B cell (primary cell): ENCODE measurements at regions not wholly inside any gene's neighbourhood (a gene's known extent, or its start where the extent isn't known, plus 50 kb on each side); places are given as distances from the start of the nearest gene placed in this dataset.

Source experiments
- ATAC-seq: fragments of 200-7000 bp; cut with Tn5 transposase; one replicate; pipeline ENCODE4 v1.10.0; 2021; ENCODE audit warnings: low read depth, mild to moderate bottlenecking, moderate number of reproducible peaks, moderate library complexity
- CTCF ChIA-PET: fragments of 350-600 bp; sonication (Branson Sonifier 250); formaldehyde crosslinking; loops from one replicate; lab custom pipeline; 2021; ENCODE audit warnings: antibody characterized with exemption, inconsistent platforms; lab: Charles Lee
- POLR2A ChIA-PET: fragments of 350-600 bp; sonication (Branson Sonifier 250); formaldehyde crosslinking; loops from one replicate; lab custom pipeline; 2021; ENCODE audit warnings: antibody characterized with exemption; lab: Charles Lee
- DNase-seq: peaks from one replicate; pipeline ENCODE4 v3.0.0; 2013
- H2AFZ ChIP-seq: 2 replicates; pipeline ENCODE4 v1.6.1; 2012; ENCODE audit warnings: mild to moderate bottlenecking, low read depth, low read length; ENCODE audit not compliant: insufficient read depth, poor library complexity, severe bottlenecking
- H3K27ac ChIP-seq, 2 donors: 1 replicate in 1 of 2; 2 replicates in 1 of 2; pipeline ENCODE4 v1.5.1; 2012 to 2013; ENCODE audit warnings: low read length in 2 of 2, mild to moderate bottlenecking in 2 of 2, moderate library complexity in 1 of 2
- H3K27me3 ChIP-seq, 4 experiments: fragments of 200-600 bp in 1 of 4; sonication (generic) in 1 of 4; replicated peaks in 1 of 4; 1 replicate in 2 of 4; 2 replicates in 2 of 4; pipeline versions ENCODE4 v1.6.1 to v1.7.0; 2013 to 2016; ENCODE audit warnings: low read length in 3 of 4, mild to moderate bottlenecking in 2 of 4, mixed read lengths in 1 of 4, moderate library complexity in 1 of 4; ENCODE audit not compliant: insufficient read depth in 4 of 4, control insufficient read depth in 3 of 4; ENCODE audit errors: control extremely low read depth in 1 of 4
- H3K36me3 ChIP-seq, 2 experiments: replicated peaks in 1 of 2; 1 replicate in 1 of 2; 2 replicates in 1 of 2; pipeline versions ENCODE4 v1.6.1 to v1.7.1; 2013; ENCODE audit warnings: low read length in 1 of 2; ENCODE audit not compliant: insufficient read depth in 2 of 2, control insufficient read depth in 1 of 2; ENCODE audit errors: control extremely low read depth in 1 of 2, extremely low read depth in 1 of 2
- H3K4me1 ChIP-seq, 2 donors: fragments of 200-600 bp in 1 of 2; sonication (generic) in 1 of 2; 1 replicate in 1 of 2; 2 replicates in 1 of 2; pipeline versions ENCODE4 v1.5.1 to v1.6.1; 2013 to 2017; ENCODE audit warnings: low read length in 2 of 2; ENCODE audit not compliant: control insufficient read depth in 2 of 2, insufficient read depth in 2 of 2
- H3K4me2 ChIP-seq: replicated peaks from 2 replicates; pipeline ENCODE3; 2012; ENCODE audit warnings: mild to moderate bottlenecking, low read depth, low read length; ENCODE audit not compliant: poor library complexity, severe bottlenecking
- H3K4me3 ChIP-seq, 5 experiments: fragments of 200-600 bp in 1 of 5; sonication (generic) in 1 of 5; 1 replicate in 3 of 5; 2 replicates in 2 of 5; pipeline versions ENCODE4 v1.5.1 to v1.7.0; 2011 to 2016; ENCODE audit warnings: low read length in 4 of 5, mild to moderate bottlenecking in 4 of 5, low read depth in 2 of 5, control low read depth in 1 of 5, moderate library complexity in 1 of 5; ENCODE audit not compliant: insufficient read depth in 1 of 5; ENCODE audit errors: control extremely low read depth in 1 of 5, extremely low read depth in 1 of 5
- H3K79me2 ChIP-seq: fragments of 200-600 bp; sonication (generic); one replicate; pipeline ENCODE4 v1.6.0; 2016; ENCODE audit warnings: low read length; ENCODE audit not compliant: control insufficient read depth, insufficient read depth
- H3K9ac ChIP-seq: fragments of 200-600 bp; sonication (generic); 2 replicates; pipeline ENCODE4 v1.6.1; 2017; ENCODE audit warnings: mild to moderate bottlenecking, low read length, moderate library complexity
- H3K9me3 ChIP-seq, 3 donors: one replicate each; pipeline versions ENCODE4 v1.6.1 to v1.7.1; 2013; ENCODE audit warnings: low read length in 2 of 3; ENCODE audit not compliant: control insufficient read depth in 2 of 3, insufficient read depth in 1 of 3; ENCODE audit errors: control extremely low read depth in 1 of 3
- H4K20me1 ChIP-seq: 2 replicates; pipeline ENCODE4 v1.6.0; 2012; ENCODE audit warnings: mild to moderate bottlenecking, low read length; ENCODE audit not compliant: insufficient read depth, control insufficient read depth, poor library complexity, severe bottlenecking
- H3K27ac Mint-ChIP-seq: one replicate; pipeline ENCODE4 v1.8.0; 2021; ENCODE audit warnings: mixed read lengths
- H3K27me3 Mint-ChIP-seq: one replicate; pipeline ENCODE4 v1.8.0; 2021; ENCODE audit warnings: mixed read lengths
- H3K4me1 Mint-ChIP-seq: one replicate; pipeline ENCODE4 v1.8.0; 2021; ENCODE audit warnings: mixed read lengths
- H3K4me3 Mint-ChIP-seq: one replicate; pipeline ENCODE4 v1.8.0; 2021; ENCODE audit warnings: mixed read lengths
- H3K9me3 Mint-ChIP-seq: one replicate; pipeline ENCODE4 v1.8.0; 2022; ENCODE audit warnings: mixed read lengths; ENCODE audit not compliant: insufficient read depth
- CTCF ChIP-seq: fragments of 200-600 bp; IDR thresholded peaks from one replicate; pipeline ENCODE4 v1.8.0; 2022; ENCODE audit warnings: antibody characterized with exemption, mild to moderate bottlenecking
- EZH2 ChIP-seq: IDR thresholded peaks from 2 replicates; pipeline ENCODE4 v1.6.1; 2012; ENCODE audit warnings: borderline replicate concordance, low read depth, mild to moderate bottlenecking, moderate library complexity, low read length; ENCODE audit not compliant: insufficient read depth, poor library complexity, severe bottlenecking
- WGBS: methylation state at CpG from one replicate; pipeline ENCODE4 v1.1.5; 2013; ENCODE audit warnings: missing lambda C conversion rate; ENCODE audit not compliant: insufficient coverage; 5-methylcytosine and 5-hydroxymethylcytosine counted together
- intact Hi-C: fragments of 100-400 bp; cut with micrococcal nuclease; formaldehyde crosslinking; loops from one replicate; pipeline ENCODE4 v1.10.0; 2022

GRCh38 chrX:69066966-69067525, 98.2 kb downstream of the PJA1 start:
- ATAC-seq: no peak
- ChIA-PET POLR2A (no interaction called here), CTCF (no interaction called here)
- no peaks in the 10 kb centered on the region for H3K9me3 Mint-ChIP-seq
- Histone ChIP-seq H3K27ac (no peak overlapping the region), H3K9me3 (peaks cover 0 to 5% (median 0%) of the 10 kb centered on the region in 3 donors), H3K36me3 (no peaks in the 10 kb centered on the region), H4K20me1 (no peaks in the 10 kb centered on the region), H3K4me2 (no peak overlapping the region), H2AFZ (no peak overlapping the region), H3K79me2 (no peaks in the 10 kb centered on the region), H3K27me3 (no peaks in the 10 kb centered on the region), H3K4me3 (no peak overlapping the region), H3K9ac (no peak overlapping the region), H3K4me1 (no peaks in the 10 kb centered on the region)
- H3K4me1 Mint-ChIP-seq: no peaks in the 10 kb centered on the region
- no peak for TF ChIP-seq EZH2
- H3K27ac Mint-ChIP-seq: no peak overlapping the region
- H3K27me3 Mint-ChIP-seq: no peaks in the 10 kb centered on the region
- DNase-seq: no peak
- WGBS: no CpG with 5 or more reads among the region's 4 CpGs
- intact Hi-C loops: no loop called here
- no peak overlapping the region for H3K4me3 Mint-ChIP-seq

GRCh38 chrX:69066021-69066757, 99.1 kb downstream of the PJA1 start:
- Histone ChIP-seq H3K27me3 (no peaks in the 10 kb centered on the region), H2AFZ (no peak overlapping the region), H3K4me2 (no peak overlapping the region), H4K20me1 (no peaks in the 10 kb centered on the region), H3K27ac (no peak overlapping the region), H3K36me3 (no peaks in the 10 kb centered on the region), H3K79me2 (no peaks in the 10 kb centered on the region), H3K9ac (no peak overlapping the region), H3K4me3 (no peak overlapping the region), H3K4me1 (no peaks in the 10 kb centered on the region), H3K9me3 (peaks cover 0 to 5% (median 0%) of the 10 kb centered on the region in 3 donors)
- Mint-ChIP-seq H3K4me1 (no peaks in the 10 kb centered on the region), H3K27ac (no peak overlapping the region), H3K27me3 (no peaks in the 10 kb centered on the region), H3K9me3 (no peaks in the 10 kb centered on the region), H3K4me3 (no peak overlapping the region)
- CTCF ChIA-PET: no interaction called here
- TF ChIP-seq CTCF (no peak), EZH2 (no peak)
- ATAC-seq (no peak), DNase-seq (no peak)
- intact Hi-C loops: no loop called here
- POLR2A ChIA-PET: no interaction called here
- WGBS: 87% methylated on average over 3 of the region's 7 CpGs
